Large intestine (tissue), 3 donors: ENCODE measurements at regions not wholly inside any gene's neighbourhood (a gene's known extent, or its start where the extent isn't known, plus 50 kb on each side); places are given as distances from the start of the nearest gene placed in this dataset.

ENCODE experiments used
- DNase-seq, 2 donors: peaks; one replicate each; pipeline versions ENCODE4 v3.0.0 to v3.0.0-alpha.2; 2013
- H3K27ac ChIP-seq: one replicate; pipeline ENCODE4 v1.5.1; 2013; ENCODE audit warnings: low read length
- H3K27me3 ChIP-seq: 2 replicates; pipeline ENCODE4 v1.6.1; 2013; ENCODE audit warnings: low read length; ENCODE audit not compliant: control insufficient read depth, insufficient read depth
- H3K36me3 ChIP-seq: 2 replicates; pipeline ENCODE4 v1.6.1; 2013; ENCODE audit warnings: low read length; ENCODE audit not compliant: control insufficient read depth, insufficient read depth
- H3K4me1 ChIP-seq: one replicate; pipeline ENCODE4 v1.6.1; 2013; ENCODE audit warnings: low read length; ENCODE audit not compliant: control insufficient read depth, insufficient read depth
- H3K4me3 ChIP-seq: one replicate; pipeline ENCODE4 v1.5.1; 2013; ENCODE audit warnings: low read length
- H3K9me3 ChIP-seq: one replicate; pipeline ENCODE4 v1.6.1; 2013; ENCODE audit warnings: mild to moderate bottlenecking, low read depth, low read length, moderate library complexity; ENCODE audit not compliant: control insufficient read depth
- WGBS: methylation state at CpG from one replicate; pipeline ENCODE4 v1.1.5; 2013; ENCODE audit warnings: low lambda C conversion rate; ENCODE audit not compliant: insufficient coverage; 5-methylcytosine and 5-hydroxymethylcytosine counted together

DNA sequence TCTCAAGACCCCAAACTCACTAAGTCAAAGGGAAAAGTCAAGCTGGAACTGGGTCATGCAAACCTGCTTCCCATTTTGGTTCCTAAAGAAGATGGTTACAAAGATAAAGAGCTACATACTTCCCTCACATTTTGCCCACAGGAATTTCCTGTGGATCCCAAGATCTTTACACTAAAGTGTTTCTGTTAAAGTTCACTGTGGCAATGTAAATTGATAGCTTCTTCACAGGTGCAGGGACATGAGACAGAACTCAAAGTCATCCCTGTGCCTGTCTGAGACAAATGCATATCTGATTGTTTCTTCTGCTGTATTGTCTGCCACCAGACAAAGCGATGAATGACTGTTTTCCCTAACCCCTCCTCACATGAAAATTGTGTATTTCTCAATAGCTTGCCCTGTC is 567.8 kb downstream of the ZIC1 start:
- Histone ChIP-seq H3K36me3 (no peaks in the 10 kb centered on the region), H3K4me3 (no peak overlapping the region), H3K27me3 (no peaks in the 10 kb centered on the region), H3K9me3 (no peaks in the 10 kb centered on the region), H3K4me1 (no peaks in the 10 kb centered on the region), H3K27ac (no peak overlapping the region)
- WGBS = no CpG with 5 or more reads among the region's 1 CpG
- DNase-seq = no peak

GRCh38 chr3:147987549-147987948 is 578.4 kb downstream of the ZIC1 start:
- WGBS = no CpG with 5 or more reads among the region's 1 CpG
- Histone ChIP-seq H3K36me3 (no peaks in the 10 kb centered on the region), H3K4me1 (no peaks in the 10 kb centered on the region), H3K9me3 (peaks cover 5% of the 10 kb centered on the region), H3K27me3 (no peaks in the 10 kb centered on the region), H3K27ac (no peak overlapping the region), H3K4me3 (no peak overlapping the region)
- DNase-seq = no peak

DNA sequence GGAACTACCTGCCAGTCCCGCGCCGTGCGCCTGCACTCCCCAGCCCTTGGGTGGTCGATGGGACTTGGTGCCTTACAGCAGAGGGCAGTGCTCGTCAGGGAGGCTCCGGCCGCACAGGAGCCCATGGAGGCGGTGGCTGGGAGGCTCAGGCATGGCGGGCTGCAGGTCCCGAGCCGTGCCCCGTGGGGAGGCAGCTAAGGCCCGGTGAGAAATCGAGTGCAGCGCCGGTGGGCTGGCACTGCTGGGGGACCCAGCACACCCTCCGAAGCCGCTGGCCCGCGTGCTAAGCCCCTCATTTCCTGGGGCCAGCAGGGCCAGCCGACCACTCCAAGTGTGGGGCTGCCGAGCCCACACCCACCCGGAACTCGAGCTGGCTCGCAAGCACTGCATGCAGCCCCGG is 580.2 kb downstream of the ZIC1 start:
- no peak for DNase-seq
- WGBS = no CpG with 5 or more reads among the region's 27 CpGs

DNA sequence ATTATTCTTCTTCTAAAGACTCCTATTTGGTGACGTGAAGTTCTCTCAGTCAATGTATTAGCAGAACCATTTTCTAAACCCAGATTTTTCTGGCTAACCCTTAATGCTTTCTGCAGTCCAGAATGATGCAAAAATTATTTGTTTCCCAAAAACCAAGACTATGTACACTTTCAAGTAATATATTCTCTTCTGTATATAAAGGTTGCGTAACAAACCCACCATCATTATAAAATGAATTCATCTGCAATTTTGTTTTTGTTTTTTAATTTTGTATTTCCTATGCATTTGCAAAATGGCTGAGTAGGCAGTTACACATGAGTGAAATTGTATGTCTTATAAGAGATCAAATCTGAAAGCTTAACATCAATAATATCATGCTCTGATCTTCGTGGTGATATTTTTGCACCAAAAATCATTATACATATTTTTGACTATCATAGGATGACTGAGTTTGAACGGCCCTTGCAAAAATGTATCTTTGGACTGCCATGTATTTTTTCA is 593.6 kb downstream of the ZIC1 start:
- Histone ChIP-seq H3K4me3 (no peak overlapping the region), H3K27ac (no peak overlapping the region), H3K36me3 (no peaks in the 10 kb centered on the region), H3K27me3 (no peaks in the 10 kb centered on the region), H3K4me1 (no peaks in the 10 kb centered on the region), H3K9me3 (no peaks in the 10 kb centered on the region)
- 100% methylated on average over 2 of the region's 4 CpGs for WGBS
- no peak for DNase-seq

More for the DNA sequence above, 580.2 kb downstream of the ZIC1 start:
- Histone ChIP-seq H3K9me3 (peaks cover 5% of the 10 kb centered on the region), H3K36me3 (no peaks in the 10 kb centered on the region), H3K27ac (no peak overlapping the region), H3K4me1 (no peaks in the 10 kb centered on the region), H3K4me3 (no peak overlapping the region), H3K27me3 (no peaks in the 10 kb centered on the region)

- Histone ChIP-seq H3K27me3 (no peaks in the 10 kb centered on the region), H3K36me3 (no peaks in the 10 kb centered on the region), H3K4me3 (no peak overlapping the region), H3K9me3 (no peaks in the 10 kb centered on the region), H3K27ac (no peak overlapping the region), H3K4me1 (no peaks in the 10 kb centered on the region)
- WGBS = 92% methylated on average over 2 of the region's 3 CpGs
- no peak for DNase-seq
Observed at GRCh38 chr3:148004331-148004730, 595.2 kb downstream of the ZIC1 start.

- WGBS = 87% methylated on average over 2 of the region's 2 CpGs
- DNase-seq = no peak
- H3K4me3 ChIP-seq = no peak overlapping the region
- H3K9me3 ChIP-seq = no peaks in the 10 kb centered on the region
- no peak overlapping the region for H3K27ac ChIP-seq
- no peaks in the 10 kb centered on the region for H3K36me3 ChIP-seq
- H3K4me1 ChIP-seq = no peaks in the 10 kb centered on the region
- H3K27me3 ChIP-seq = no peaks in the 10 kb centered on the region
Observed at GRCh38 chr3:148005456-148005855, 596.3 kb downstream of the ZIC1 start.

GRCh38 chr3:148006508-148006907 is 597.3 kb downstream of the ZIC1 start:
- Histone ChIP-seq H3K4me3 (no peak overlapping the region), H3K36me3 (no peaks in the 10 kb centered on the region), H3K4me1 (no peaks in the 10 kb centered on the region), H3K9me3 (no peaks in the 10 kb centered on the region), H3K27me3 (no peaks in the 10 kb centered on the region), H3K27ac (no peak overlapping the region)
- no peak for DNase-seq

- H3K4me3 ChIP-seq = no peak overlapping the region
- H3K27ac ChIP-seq = no peak overlapping the region
- no peaks in the 10 kb centered on the region for H3K27me3 ChIP-seq
- no peaks in the 10 kb centered on the region for H3K9me3 ChIP-seq
- DNase-seq = no peak
- H3K4me1 ChIP-seq = no peaks in the 10 kb centered on the region
- H3K36me3 ChIP-seq = no peaks in the 10 kb centered on the region
- no CpG with 5 or more reads among the region's 1 CpG for WGBS
Observed at GRCh38 chr3:148008591-148008990, 599.4 kb downstream of the ZIC1 start.

DNA sequence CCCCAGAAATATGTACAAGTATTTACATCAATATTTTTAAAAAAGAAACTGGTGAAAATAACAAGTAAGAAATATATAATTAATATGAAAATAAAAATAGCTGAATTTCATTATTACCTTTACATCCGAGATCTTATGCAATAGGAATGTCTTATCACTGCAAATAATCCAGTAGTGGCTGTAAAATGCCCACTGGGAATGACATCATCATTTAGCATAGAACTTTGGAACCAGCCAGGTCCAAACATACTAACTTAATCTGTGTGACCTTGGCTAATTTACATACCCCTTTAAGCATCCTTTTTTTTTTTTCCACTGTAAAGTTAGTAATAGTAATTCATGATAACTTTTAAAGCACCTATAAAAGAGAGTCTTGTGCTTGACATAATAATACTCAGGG is 611.7 kb downstream of the ZIC1 start:
- H3K4me1 ChIP-seq = no peaks in the 10 kb centered on the region
- H3K9me3 ChIP-seq = no peaks in the 10 kb centered on the region
- no CpG with 5 or more reads among the region's 1 CpG for WGBS
- H3K27ac ChIP-seq = no peak overlapping the region
- H3K36me3 ChIP-seq = no peaks in the 10 kb centered on the region
- DNase-seq = peak in 1 of 2 donors; percentile 3
- H3K27me3 ChIP-seq = no peaks in the 10 kb centered on the region
- no peak overlapping the region for H3K4me3 ChIP-seq

- DNase-seq = no peak
- no CpG with 5 or more reads among the region's 6 CpGs for WGBS
- Histone ChIP-seq H3K27me3 (no peaks in the 10 kb centered on the region), H3K9me3 (no peaks in the 10 kb centered on the region), H3K27ac (no peak overlapping the region), H3K4me1 (no peaks in the 10 kb centered on the region), H3K4me3 (no peak overlapping the region), H3K36me3 (no peaks in the 10 kb centered on the region)
Observed at GRCh38 chr3:148021381-148021780, 612.2 kb downstream of the ZIC1 start.

DNA sequence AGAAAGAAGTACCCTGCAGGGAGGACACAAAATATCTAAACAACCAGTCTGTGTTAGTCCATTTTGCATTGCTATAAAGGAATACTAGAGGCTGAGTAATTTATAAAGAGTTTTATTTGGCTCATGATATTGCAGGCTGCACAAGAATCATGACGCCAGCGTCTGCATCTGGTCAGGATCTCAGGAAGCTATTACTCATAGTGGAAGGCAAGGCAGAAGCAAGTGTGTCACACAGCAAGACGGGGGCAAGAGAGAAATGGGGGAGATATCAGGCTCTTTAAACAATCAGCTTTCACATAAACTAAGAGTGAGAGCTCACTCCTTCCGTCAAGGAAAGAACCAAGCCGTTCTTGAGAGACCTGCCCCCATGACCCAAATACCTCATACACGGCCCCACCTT is 614.8 kb downstream of the ZIC1 start:
- no peak for DNase-seq
- H3K27ac ChIP-seq = no peak overlapping the region

More for the DNA sequence above, 614.8 kb downstream of the ZIC1 start:
- no peaks in the 10 kb centered on the region for H3K4me1 ChIP-seq
- no peaks in the 10 kb centered on the region for H3K9me3 ChIP-seq
- no peak overlapping the region for H3K4me3 ChIP-seq
- H3K27me3 ChIP-seq = no peaks in the 10 kb centered on the region
- WGBS = no CpG with 5 or more reads among the region's 6 CpGs
- H3K36me3 ChIP-seq = no peaks in the 10 kb centered on the region
